ENCODE measurements at regions not wholly inside any gene's neighbourhood (a gene's known extent, or its start where the extent isn't known, plus 50 kb on each side); places are given as distances from the start of the nearest gene placed in this dataset.
A peak's percentile ranks its signal among the peaks of the same experiment; 100 is the strongest.

DNA sequence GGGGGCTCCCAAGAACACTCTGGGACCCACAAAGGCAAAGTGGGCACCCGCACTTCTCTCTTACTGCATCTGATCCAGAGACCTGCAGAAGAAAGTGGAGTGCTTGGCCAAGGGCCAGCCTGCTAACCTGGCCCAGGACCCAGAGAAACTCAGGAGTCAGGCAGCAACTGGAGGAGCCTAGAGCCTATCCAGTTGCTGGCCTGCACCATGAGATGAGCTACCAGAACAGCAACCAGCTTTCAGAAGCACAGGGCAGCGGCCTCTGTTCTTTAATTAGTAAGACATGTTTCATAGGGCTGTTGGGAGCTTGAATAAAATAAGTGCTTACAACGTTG lies 298.3 kb downstream of the GADD45G start:
- no peak for DNase-seq (ENCODE audit: low read depth, low spot score)

DNA sequence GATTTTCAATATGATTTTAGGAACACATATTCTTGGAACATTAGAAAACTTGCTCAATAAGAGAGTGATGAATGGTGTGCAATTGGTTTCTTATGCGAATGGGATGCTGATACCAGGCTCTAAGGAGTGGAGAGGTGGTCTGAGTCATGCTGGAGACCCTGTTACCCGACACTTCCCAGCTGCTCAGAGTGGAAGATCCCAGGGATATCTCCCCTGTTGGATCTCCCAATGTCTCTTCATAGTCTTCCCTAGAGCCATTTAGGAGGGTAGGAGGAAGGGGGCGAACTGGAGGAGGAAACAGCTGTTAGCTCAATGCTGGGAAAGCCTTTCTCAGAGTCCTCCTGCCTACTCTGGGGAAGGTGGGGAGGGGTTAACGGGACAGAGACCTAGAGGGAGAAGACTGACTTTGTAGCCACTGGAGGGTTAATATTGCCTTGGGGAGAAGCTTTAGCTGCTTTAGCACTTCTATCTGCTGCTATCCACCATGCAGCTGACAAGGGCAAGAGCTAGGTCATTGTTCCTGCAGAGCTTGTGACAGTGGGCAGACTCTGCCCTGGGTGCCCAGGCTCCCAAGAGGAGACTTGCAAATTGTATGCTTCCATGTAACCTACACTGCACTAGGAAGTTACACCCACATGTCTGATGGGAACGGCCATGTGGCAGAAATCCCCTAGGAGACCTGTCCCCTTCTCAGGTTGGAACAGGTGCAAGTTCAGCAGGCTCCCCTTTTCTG lies 301.0 kb downstream of the GADD45G start:
- DNase-seq (ENCODE audit: low read depth, low spot score) = no peak

DNA sequence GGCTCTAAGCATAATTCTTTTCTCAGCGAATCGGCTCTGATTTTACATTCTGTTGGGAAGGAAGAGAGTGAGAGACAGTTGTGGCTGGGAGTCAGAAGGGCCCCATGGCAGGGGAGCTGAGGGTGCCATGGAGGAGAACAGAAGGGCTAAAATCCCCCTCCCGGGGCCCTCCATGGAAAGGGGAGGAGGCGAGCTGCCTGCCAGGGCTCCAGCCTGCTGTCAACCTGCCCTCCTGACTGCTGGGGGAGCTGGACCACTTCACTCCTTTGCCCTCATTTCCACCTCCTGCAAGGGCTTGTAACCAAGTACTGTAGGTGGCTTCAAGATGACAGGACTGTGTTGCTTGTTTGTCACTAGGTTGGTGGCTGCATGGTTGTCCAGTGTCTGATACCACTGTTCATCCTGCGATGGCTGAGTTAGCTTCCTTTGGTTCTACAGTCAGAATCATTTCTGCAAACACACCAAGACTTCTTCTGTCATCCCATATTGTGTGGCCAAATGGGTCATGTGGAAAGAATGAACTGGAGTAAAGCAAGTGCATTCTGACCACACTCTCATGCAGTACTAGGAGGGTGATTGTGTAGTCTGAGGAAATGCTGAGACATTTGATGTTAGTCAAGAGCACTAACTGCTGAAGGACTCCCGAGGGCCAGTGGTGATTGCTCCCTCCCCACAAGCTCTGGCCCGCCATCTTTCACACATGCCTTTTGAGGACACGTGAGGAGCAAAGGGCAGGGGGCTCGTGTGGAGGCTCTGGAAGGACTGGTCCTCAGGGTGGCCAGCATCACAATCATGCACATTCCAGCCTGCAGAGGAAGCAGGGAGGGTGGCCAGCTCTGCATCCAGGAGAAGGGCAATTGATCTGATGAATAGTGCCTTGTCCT lies 307.2 kb downstream of the GADD45G start:
- no peak for DNase-seq (ENCODE audit: low read depth, low spot score)

DNA sequence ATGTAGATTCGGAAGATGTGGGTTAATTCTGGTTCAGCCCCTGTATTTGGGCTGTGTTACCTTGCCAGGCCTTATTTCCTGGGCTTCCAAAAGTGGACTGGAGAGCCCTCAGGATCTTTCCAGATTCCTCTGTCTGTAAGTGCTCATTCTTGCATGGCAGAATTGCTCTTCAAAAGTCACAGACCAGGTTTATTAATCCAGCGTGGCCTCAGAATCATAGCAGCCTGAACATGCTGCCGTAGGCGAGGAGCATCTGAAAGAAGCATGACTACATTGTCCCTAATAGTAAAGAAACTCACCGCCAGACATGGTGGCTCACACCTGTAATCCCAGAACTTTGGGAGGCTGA lies 307.8 kb downstream of the GADD45G start:
- DNase-seq (ENCODE audit: low read depth, low spot score) = no peak

DNA sequence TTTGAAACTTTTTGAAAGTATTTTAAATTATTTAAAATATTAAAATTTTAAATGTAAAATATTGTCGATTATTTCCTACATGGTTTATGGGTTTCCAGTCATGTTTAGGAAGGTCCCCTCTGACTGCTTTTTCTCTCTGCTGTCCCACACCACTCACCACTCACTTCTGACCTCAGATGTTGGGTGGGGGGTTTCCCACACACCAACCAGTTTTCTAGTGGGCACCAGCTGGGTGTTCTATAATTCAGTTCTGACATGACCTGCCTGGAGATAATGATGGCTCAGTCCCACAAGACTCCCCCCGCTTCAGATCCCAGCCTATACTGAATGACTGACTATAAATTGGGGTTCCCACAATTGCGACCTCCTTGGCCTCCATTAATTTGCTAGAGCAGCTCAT lies 310.4 kb downstream of the GADD45G start:
- DNase-seq (ENCODE audit: low read depth, low spot score) = no peak

DNA sequence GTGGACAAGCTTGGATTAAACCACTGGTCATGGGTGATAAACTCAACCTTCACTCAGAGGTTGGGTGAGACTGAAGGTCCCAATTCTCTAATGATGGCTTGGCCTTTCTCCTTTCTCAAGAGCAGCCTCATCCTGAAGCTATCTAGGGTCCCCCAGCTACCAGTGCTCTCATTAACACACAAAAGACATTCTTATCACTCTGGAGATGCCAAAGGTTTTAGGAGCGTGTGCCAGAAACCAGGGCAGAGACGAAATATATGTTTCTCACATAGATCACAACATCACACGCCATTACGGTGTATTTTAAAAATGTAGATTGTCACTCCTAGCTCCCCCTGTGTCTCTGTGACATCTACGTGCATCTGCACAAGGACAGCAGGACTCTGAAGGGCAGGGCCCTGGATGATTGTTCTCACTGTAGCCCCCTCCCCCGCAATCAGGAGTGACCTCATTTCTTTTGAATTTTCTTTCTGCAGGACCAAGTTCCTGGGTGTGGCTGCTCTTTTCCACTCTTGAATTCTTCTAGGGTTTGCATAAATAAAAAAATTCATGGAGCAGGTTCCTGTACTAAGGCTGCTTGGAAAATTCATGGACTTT lies 311.3 kb downstream of the GADD45G start:
- DNase-seq (ENCODE audit: low read depth, low spot score) = peak; percentile 43

DNA sequence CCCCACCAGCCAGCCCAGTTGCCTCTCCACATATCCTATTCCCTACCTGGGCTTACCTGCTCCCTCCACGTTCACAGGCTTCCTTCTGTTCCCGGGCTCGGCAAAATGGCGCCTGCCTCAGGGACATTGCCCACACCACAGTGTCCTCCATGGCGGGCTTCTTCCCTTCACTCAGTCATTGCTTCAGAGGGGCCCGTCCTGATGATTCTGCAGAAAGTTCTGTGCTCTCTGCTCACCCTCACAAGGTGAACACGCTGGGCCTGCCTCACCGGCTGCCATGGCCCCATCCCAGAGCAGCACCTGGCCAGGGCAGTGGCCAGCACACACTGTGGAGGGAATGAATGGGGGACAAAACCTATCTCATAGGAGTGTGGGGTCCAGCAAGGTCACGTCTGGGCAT lies 313.0 kb downstream of the GADD45G start:
- no peak for DNase-seq (ENCODE audit: low read depth, low spot score)

DNA sequence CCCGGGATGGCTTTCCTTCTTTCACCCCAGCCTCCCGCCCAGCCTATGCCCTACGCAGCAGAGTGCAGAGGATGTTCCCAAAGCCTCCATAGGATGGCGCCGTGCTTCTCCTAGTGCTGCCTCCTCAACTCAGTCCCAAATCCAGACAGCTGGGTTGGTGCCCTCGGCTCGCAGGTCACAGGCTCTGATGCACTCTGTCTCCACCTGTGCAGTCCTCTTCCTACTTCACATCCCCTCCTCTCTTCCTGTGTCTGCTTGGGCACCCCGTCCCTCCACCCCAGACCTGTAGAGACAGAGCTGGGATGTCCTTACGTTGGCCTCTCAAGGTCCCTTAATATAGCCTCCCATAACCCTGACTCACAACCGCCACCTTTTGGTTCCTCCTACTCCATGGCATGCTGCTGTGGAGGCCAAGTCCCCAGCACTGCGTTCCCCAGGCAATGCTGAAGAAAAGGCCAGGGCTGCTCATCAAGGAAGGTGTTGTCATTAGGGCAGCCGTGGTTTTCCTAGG lies 314.4 kb downstream of the GADD45G start:
- peak; percentile 83 for DNase-seq (ENCODE audit: low read depth, low spot score)

DNA sequence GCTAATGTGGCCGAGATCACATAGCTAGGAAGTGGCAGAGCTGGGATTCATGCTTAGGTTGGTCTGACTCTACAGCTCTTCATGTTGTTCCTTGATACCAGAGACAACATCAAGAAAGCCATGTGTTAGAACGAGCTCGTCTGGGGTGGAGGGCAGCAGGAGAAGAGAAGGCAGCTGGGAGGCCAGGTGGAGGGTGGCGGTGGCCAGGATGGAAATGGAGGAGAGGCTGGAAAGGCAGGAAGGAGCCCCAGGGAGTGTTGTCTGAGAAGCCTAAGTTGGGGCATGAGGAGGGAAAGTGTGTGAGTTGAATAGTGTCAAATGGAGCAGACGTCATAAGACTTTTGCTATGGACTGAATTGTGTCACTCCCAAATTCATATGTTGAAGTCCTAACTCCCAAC lies 315.3 kb downstream of the GADD45G start:
- no peak for DNase-seq (ENCODE audit: low read depth, low spot score)

DNA sequence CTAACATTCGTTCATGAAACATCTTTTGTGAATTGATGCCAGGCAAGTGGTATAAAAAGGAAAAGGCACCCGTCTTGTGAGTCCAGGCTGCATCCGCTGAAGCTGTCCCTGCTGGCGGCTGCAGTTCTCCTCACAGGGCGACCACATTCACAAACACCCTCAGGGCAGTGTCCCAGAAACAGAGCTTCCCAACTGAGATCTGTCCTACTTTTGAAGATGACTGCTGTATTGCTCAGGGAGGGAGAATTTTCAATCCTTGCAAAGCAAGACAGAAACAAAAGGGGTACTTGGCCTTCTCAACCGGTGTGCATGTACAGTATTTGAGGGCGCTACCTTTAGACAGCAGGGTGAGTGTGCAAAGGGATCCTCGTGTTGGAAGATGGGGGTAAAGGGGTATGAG lies 316.1 kb downstream of the GADD45G start:
- DNase-seq (ENCODE audit: low read depth, low spot score) = peak; percentile 46

DNA sequence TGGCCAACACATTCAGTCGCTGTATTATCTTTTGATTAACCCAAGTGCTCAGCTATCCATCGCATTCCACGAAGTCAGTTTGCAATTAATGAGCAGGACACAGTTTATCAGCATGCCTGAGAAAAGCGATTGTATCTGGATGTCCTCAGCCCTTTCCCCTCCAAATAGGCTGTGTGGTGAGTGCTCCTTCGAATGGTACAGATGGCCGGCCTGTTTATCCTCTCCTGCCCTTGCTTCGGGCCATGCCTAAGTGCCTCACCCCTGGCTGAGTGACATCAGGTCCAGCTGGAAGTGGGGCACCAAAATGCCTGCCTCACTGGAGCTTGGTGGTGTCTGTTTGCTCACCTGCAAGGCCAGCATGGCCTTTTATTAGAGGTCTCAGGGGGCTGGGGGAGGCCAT lies 317.3 kb downstream of the GADD45G start:
- DNase-seq (ENCODE audit: low read depth, low spot score) = peak; percentile 32

DNA sequence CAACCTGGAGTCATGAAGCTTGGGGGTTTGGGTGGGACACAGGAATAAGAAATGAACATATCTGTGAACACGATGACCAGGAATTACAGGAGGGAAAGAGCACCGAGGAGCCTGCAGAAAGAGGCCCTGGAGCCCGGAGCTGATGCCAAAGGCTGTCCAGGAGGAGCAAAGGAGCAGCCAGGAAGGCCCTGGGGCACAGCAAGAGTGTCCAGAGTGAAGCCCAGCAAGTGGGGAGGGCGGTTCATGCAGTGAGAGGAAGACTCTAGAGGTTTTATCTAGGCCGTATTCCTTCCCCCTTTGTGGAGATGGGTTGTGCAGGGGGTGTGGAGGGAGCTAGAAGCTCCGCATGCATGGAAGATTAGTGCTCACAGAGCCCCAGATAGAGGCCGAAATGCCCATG lies 318.4 kb downstream of the GADD45G start:
- DNase-seq (ENCODE audit: low read depth, low spot score) = no peak

DNA sequence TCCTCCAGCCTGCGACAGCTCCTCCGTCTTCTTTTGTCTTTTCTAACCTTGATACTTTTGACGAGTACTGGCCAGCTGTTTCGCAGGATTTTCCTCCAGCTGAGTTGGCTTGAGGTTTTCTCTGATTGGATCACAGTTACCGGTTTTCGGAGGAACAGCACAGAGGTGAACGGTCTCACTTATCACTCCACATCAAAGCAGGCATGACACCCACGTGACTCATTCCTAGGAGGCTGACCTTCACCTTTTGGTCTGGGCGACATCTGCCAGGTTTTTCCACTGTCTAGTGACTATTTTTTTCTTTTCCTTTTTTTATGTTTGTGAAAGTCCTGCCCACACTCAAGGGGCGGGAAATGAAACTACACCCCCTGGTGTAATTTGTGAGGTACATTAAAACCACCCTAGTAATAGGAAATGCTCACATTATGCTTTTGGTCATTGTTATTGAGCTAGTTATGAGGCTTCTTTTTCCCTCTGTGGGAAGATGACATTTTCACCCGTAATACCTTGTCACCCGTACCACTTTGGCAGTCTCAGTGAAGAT lies 319.2 kb downstream of the GADD45G start:
- peak; percentile 52 for DNase-seq (ENCODE audit: low read depth, low spot score)

DNA sequence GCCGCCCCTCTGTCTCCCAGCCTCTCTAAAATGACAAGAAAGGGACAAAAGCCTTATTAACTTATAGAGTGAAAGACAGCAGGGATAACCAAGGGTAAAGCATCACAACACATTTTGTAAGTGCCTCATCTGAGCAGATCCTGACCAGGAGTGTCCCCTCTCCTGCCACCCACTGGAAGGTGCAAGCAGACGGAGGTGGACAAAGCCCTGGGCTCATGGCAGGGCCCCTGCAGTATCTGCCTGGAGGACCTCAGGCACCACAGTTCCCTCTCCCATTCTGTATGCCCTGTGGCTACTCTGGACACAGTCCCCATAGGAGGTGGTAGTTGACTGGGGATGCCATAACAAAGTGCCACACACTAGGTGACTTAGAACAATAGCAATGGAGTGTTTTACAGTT lies 319.8 kb downstream of the GADD45G start:
- no peak for DNase-seq (ENCODE audit: low read depth, low spot score)

DNA sequence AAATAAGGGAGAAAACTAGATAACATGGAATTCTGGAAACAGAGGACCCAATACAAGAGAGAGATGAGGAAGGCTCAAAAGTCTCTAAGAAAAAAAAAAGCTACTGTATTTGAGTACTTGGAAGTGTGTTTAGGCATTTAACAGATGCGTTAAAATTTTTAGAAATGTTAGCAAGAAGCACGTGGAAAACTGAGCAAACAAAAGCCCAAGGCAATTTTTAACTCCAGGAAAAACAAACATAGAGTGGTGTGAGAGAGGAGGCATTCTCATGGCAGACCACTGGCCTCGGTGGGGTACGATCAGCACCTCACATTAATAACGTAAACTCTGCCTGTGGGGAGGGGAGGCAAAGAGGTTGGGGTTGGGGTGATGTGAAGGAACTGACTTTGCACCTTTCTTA lies 321.4 kb downstream of the GADD45G start:
- no peak for DNase-seq (ENCODE audit: low read depth, low spot score)

DNA sequence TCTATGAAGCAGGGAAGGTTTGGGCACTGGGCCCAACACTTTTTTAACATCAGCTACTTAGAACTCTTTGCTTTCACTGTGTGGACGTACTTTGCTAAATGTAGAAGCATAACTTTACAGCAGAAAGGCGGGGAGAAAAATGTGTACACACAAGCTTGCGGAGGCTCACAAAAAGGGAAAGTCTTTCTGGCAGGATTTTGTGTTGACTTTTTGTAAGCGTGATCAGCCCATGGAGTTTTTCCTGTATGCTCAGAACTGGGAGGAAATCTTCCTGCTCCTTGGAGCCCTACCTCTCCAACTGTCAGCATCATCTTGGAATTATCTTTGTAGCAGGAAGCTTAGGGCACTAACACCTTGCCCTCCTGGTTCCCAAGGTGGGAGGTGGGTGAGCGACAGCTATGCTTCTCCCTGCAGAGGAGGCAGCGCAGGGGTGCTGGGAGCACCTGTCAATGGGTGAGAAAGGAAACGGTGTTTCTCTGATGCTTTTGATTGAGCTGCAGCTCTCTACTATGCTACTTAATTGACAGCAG lies 321.9 kb downstream of the GADD45G start:
- no peak for DNase-seq (ENCODE audit: low read depth, low spot score)

DNA sequence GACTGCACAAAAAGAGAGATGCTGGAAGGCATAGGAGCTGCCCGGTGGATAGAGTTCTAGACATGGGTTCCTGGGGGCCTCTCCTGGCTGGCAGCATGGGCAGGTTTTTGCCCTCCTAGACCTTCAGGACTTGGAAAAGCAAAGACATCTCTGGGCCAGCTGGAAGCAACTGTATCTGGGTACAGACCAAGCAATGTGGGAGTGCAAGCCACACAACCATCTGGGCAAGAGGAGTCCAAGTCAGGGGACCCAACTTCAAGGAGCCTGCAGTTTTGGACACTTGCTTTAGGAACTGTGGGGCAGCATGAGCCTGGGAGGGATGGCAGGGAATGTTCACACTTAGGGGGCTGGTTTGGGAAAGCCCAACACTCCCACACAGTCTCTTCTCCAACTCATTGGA lies 323.3 kb downstream of the GADD45G start:
- DNase-seq (ENCODE audit: low read depth, low spot score) = no peak

DNA sequence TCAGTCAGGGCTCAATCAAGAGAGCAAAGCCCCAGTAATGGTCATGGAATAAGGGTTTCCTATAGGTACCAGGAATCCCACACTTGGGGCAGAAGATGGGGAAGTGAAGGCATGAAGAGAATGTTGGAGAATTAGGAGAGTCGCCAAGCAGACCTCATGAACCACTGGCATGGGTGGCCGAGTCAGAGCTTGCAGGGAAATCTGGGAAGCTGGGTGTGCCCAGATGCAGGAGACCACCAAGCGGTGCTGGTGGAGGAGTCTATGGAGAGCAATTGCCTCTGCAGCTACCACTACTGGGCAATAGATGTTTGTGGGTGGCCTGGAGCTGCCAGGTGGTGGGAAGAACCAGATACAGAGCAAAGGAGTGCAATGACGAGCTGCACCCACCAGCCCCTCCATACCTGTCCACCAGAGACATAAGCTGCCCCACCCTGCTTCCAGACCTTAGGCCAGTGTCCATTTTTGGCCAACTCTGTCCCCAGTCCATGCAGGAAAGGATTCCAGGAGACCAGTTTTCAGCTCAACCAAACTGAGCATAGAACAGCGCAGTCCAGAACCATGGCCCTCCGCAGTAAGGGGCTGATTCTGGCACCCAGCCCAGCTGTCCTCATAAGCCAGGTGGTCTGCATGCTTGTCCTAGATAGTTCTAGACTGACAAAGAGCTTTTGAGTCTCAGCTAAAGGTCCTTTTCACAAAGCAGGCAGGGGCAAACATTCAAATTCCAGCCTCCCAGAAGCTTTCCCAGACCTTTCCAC lies 323.9 kb downstream of the GADD45G start:
- DNase-seq (ENCODE audit: low read depth, low spot score) = no peak

DNA sequence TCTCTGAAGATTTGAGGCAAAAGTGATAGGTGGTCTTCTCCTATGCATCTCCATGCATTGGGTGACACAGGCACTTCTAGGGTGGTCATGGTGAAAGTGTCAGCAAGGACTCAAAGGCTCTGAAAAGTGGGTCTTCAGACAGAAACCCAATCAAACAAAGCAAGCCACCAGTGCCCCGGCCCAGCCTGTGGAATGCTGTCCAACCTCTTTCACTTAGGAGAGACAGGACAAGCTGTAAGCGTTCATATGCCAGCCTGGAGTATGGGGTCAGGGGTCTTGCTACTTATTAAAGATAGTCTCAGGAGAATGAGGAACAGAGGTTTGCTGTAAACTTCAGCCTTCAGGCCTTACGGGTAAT lies 324.5 kb downstream of the GADD45G start:
- peak; percentile 36 for DNase-seq (ENCODE audit: low read depth, low spot score)

DNA sequence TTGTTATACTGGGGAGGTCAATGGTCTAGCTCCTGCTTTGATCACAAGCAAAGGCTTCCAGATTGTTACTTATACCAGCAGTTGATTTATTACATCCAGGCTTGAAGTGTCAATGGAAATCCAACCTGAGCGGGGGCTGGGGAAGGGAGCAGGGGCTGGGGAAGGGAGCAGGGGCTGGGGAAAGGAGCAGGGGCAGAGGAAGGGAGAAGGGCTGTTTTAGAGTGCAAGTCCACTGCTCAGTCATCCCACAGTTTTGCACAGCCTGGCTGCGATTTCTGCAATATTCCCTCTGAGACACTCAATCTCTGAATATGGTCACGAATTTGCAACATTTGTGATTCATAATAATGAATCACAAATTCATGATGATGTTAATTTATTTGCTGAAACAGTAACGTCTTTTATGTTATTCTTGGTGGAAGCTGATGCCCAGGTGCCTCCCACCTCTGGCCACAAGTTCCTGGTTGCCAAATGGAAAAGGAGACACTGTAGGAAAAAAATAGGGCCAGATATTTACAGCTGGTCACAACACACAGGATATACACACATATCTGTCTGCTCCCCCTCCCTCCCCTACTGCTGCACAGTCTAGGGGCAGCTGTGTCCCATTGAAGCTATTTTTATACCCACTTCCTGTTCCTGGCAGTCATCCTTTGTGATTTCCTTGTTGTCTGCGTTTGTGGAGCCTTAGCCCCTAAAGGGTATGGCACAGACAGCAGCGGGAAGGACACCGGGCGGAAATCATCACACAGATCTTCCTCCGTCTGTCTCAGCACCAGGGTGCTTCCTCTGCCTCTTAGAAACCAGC lies 325.1 kb downstream of the GADD45G start:
- DNase-seq (ENCODE audit: low read depth, low spot score) = no peak

DNA sequence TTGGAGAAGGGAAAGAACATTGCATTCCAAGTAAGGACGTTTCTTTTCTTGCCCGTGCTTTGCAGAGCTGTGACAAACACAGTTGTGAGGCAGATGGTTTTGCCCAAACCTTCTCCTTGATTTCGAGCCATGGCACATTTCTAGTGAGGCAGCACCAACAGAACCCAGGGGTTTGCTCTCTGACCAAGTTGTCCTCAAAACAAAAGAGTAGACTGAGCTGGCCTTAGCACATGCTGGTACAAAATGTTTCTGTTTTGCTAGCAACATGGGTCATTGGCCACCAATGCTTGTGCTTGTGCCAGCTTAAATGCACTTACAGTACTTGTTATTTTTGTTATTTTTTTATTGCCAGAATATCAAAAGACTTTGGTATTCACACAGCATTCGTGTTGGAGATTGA lies 328.8 kb downstream of the GADD45G start:
- DNase-seq (ENCODE audit: low read depth, low spot score) = no peak

Measured in ELF-1 (cell line).